ENCODE measurements at regions not wholly inside any gene's neighbourhood (a gene's known extent, or its start where the extent isn't known, plus 50 kb on each side); places are given as distances from the start of the nearest gene placed in this dataset.
A peak's percentile ranks its signal among the peaks of the same experiment; 100 is the strongest.

DNA sequence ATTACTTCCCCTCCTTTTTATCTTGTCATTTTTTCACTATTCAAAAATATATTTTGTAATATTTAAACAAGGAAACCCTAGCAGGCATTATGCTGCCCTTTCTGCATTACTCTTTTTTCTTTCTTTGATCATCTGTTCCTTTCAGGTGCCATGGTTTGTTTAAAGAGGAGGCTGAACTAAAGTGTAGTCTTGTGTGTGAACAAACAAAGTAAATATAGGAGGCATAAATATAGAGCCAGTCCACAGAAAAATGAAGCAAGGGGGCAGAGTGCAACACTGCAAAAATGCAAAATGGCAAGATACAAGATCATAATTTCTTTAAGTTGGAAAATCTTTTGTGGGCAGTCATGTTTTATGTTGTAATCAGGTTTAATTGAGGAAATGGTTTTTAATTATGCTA is 947.3 kb upstream of the COX7C start:
- H4K20me1 ChIP-seq (ENCODE audit: low read depth) = no peaks in the 10 kb centered on the region
- peak overlapping the region; percentile 37 for H3K27ac ChIP-seq
- no peak for DNase-seq (ENCODE audit: low spot score)
- H3K79me2 ChIP-seq (ENCODE audit: low read depth) = no peaks in the 10 kb centered on the region
- H3K4me2 ChIP-seq = no peak overlapping the region
- H3K4me1 ChIP-seq = no peaks in the 10 kb centered on the region
- no peak overlapping the region for H3K27ac Mint-ChIP-seq
- no peaks in the 10 kb centered on the region for H3K27me3 ChIP-seq
- H3K36me3 Mint-ChIP-seq = no peaks in the 10 kb centered on the region
- H3K9me3 ChIP-seq (ENCODE audit: low read depth) = no peaks in the 10 kb centered on the region
- no peak overlapping the region for H3K9ac ChIP-seq
- H3K36me3 ChIP-seq = no peaks in the 10 kb centered on the region
- no peaks in the 10 kb centered on the region for H3F3A ChIP-seq (ENCODE audit: low read depth)
- H3K4me3 Mint-ChIP-seq = no peak overlapping the region
- H3K4me1 Mint-ChIP-seq = no peaks in the 10 kb centered on the region
- no peaks in the 10 kb centered on the region for H3K9me3 Mint-ChIP-seq
- TF ChIP-seq, protein P1, sequence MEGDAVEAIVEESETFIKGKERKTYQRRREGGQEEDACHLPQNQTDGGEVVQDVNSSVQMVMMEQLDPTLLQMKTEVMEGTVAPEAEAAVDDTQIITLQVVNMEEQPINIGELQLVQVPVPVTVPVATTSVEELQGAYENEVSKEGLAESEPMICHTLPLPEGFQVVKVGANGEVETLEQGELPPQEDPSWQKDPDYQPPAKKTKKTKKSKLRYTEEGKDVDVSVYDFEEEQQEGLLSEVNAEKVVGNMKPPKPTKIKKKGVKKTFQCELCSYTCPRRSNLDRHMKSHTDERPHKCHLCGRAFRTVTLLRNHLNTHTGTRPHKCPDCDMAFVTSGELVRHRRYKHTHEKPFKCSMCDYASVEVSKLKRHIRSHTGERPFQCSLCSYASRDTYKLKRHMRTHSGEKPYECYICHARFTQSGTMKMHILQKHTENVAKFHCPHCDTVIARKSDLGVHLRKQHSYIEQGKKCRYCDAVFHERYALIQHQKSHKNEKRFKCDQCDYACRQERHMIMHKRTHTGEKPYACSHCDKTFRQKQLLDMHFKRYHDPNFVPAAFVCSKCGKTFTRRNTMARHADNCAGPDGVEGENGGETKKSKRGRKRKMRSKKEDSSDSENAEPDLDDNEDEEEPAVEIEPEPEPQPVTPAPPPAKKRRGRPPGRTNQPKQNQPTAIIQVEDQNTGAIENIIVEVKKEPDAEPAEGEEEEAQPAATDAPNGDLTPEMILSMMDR (IDR thresholded peaks at IDR 0.05) = no peak
- no peak for TF ChIP-seq EZH2phosphoT487 (IDR thresholded peaks at IDR 0.05)
- no peak for TF ChIP-seq EZH2 (IDR thresholded peaks at IDR 0.05)
- H3K4me3 ChIP-seq = no peak overlapping the region
- H2AFZ ChIP-seq (replicated peaks) = peak overlapping the region; percentile 57
- H3K27me3 Mint-ChIP-seq (ENCODE audit: insufficient read depth, low read depth) = no peaks in the 10 kb centered on the region

DNA sequence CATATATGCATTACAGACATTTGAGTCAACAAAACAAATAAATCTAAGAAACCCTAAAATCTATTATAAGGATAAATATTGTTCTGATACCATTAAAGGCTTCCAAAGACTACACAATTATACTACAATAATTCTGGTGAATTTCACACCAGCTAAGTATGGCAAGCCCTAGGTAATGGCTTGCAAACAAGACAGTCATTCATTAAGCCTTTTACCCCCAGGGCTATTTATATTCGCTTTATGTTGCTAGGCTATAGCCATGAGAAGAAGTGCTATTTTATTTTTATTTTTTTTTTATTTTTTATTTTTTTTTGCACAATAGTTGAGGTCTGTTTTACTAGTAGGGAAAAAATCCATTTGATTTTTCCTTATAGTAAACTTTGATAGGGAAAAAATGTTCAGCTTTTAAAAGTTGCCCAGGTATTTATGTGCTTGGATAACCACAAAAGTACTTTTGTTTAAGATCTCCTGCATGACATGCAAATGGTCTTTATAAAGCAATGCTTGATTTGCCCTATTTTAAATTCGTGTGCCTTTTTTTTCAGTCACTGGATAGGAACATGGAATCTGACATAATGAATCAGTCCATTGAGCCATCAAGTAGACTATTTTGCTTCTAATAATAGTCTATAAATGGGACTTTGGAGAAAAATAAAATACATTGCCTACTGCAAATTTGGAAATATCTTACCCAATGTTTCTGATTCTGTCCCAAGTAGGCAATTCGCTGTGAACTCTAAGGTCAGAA is 946.3 kb upstream of the COX7C start:
- TF ChIP-seq, protein P1 (IDR thresholded peaks at IDR 0.05) = no peak
- no peak for TF ChIP-seq EZH2 (IDR thresholded peaks at IDR 0.05)
- TF ChIP-seq EZH2phosphoT487 (IDR thresholded peaks at IDR 0.05) = no peak
- H2AFZ ChIP-seq (replicated peaks) = no peak overlapping the region

DNA sequence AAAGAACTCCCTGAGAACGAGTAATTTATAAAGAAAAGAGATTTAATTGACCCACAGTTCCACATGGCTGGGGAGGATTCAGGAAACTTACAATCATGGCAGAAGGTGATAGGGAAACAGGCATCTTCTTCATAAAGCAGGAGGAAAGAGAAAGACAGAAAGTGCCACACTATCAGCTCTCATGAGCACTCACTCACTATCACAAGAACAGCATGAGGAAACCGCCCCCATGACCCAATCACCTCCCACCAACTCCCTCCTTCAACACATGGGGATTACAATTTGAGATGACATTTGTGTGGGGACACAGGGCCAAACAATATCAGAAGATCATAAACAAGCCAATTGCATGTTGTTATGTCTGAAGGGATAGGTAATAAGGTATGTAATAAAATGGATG is 935.9 kb upstream of the COX7C start:
- Histone ChIP-seq H3K27ac (no peak overlapping the region), H3K4me3 (no peak overlapping the region), H3K36me3 (no peaks in the 10 kb centered on the region), H3K4me2 (no peak overlapping the region), H3K9ac (no peak overlapping the region), H3K27me3 (no peaks in the 10 kb centered on the region), H3K4me1 (no peaks in the 10 kb centered on the region), H2AFZ (replicated peaks) (peak overlapping the region; percentile 57), H3F3A (ENCODE audit: low read depth) (no peaks in the 10 kb centered on the region), H4K20me1 (ENCODE audit: low read depth) (no peaks in the 10 kb centered on the region), H3K79me2 (ENCODE audit: low read depth) (no peaks in the 10 kb centered on the region), H3K9me3 (ENCODE audit: low read depth) (no peaks in the 10 kb centered on the region)
- TF ChIP-seq, protein P1 (IDR thresholded peaks at IDR 0.05) = no peak
- TF ChIP-seq EZH2 (IDR thresholded peaks at IDR 0.05) (no peak), EZH2phosphoT487 (IDR thresholded peaks at IDR 0.05) (no peak)
- no peak overlapping the region for H3K27ac Mint-ChIP-seq
- H3K4me1 Mint-ChIP-seq = no peaks in the 10 kb centered on the region
- no peaks in the 10 kb centered on the region for H3K27me3 Mint-ChIP-seq (ENCODE audit: insufficient read depth, low read depth)
- DNase-seq (ENCODE audit: low spot score) = no peak
- H3K9me3 Mint-ChIP-seq = no peaks in the 10 kb centered on the region
- H3K4me3 Mint-ChIP-seq = no peak overlapping the region
- H3K36me3 Mint-ChIP-seq = no peaks in the 10 kb centered on the region

More for the DNA sequence above, 946.3 kb upstream of the COX7C start:
- no peak for DNase-seq (ENCODE audit: low spot score)
- H3K27me3 Mint-ChIP-seq (ENCODE audit: insufficient read depth, low read depth) = no peaks in the 10 kb centered on the region
- H3K36me3 ChIP-seq = no peaks in the 10 kb centered on the region
- no peaks in the 10 kb centered on the region for H3K4me1 Mint-ChIP-seq
- H3K27ac ChIP-seq = no peak overlapping the region
- no peaks in the 10 kb centered on the region for H3F3A ChIP-seq (ENCODE audit: low read depth)
- no peak overlapping the region for H3K9ac ChIP-seq
- no peak overlapping the region for H3K27ac Mint-ChIP-seq
- H3K4me2 ChIP-seq = no peak overlapping the region
- H3K4me3 Mint-ChIP-seq = no peak overlapping the region
- H3K9me3 Mint-ChIP-seq = no peaks in the 10 kb centered on the region
- H3K9me3 ChIP-seq (ENCODE audit: low read depth) = no peaks in the 10 kb centered on the region
- no peaks in the 10 kb centered on the region for H3K79me2 ChIP-seq (ENCODE audit: low read depth)
- no peaks in the 10 kb centered on the region for H4K20me1 ChIP-seq (ENCODE audit: low read depth)
- no peaks in the 10 kb centered on the region for H3K36me3 Mint-ChIP-seq
- H3K4me1 ChIP-seq = no peaks in the 10 kb centered on the region
- H3K4me3 ChIP-seq = no peak overlapping the region
- H3K27me3 ChIP-seq = no peaks in the 10 kb centered on the region

All from neural progenitor cell (in vitro differentiated cells).